ENCODE measurements at regions not wholly inside any gene's neighbourhood (a gene's known extent, or its start where the extent isn't known, plus 50 kb on each side); places are given as distances from the start of the nearest gene placed in this dataset.

DNA sequence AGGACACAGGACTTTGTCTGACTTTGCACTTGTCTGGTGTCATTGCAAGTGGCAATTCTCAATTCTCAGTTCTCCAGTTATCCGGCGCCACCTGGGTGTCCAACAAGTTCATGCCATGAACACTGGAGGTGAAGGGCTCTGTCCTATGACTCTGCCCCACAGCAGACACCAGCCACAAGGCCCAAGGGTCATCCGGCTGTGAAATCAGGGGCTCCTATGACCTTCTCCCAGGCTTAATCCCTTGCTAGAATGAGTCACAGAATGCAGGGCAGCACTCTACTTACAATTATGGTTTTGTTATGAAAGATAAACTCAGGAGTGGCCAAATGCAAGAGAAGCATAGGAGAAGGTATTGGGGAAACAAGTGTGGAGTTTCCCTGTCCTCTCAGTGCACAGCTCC lies 392.0 kb downstream of the GADD45G start:
- DNase-seq (ENCODE audit: low read depth), result no peak
- TF ChIP-seq CTCF (IDR thresholded peaks at IDR 0.05; ENCODE audit: control insufficient read depth, insufficient read depth, low read depth, low read length, missing control alignments), result no peak
- H3K4me3 ChIP-seq (ENCODE audit: control insufficient read depth, low read depth, low read length), result no peak overlapping the region

- no peak for TF ChIP-seq CTCF (IDR thresholded peaks at IDR 0.05; ENCODE audit: control insufficient read depth, insufficient read depth, low read depth, low read length, missing control alignments)
- DNase-seq (ENCODE audit: low read depth), result no peak
- no peak overlapping the region for H3K4me3 ChIP-seq (ENCODE audit: control insufficient read depth, low read depth, low read length)
Measured at GRCh38 chr9:89998633-89999032, 393.8 kb downstream of the GADD45G start.

DNA sequence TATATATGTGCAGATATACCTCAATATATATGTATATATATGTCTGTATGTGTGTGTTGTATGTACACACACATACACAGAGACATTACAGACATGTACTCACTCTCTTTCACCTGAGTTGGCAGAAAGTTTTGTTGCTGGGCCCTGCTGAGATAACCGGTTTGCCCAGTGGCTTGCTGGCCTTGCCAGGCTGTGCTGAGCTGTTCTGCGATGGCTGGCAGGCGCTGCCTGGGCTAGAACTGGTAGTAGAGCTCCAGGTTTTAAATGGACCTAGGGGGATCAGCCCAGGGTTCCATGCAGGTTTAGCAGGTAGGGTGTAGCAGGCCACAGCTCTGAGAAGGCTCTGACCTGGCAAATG lies 394.3 kb downstream of the GADD45G start:
- DNase-seq (ENCODE audit: low read depth), result no peak
- no peak overlapping the region for H3K4me3 ChIP-seq (ENCODE audit: control insufficient read depth, low read depth, low read length)
- no peak for TF ChIP-seq CTCF (IDR thresholded peaks at IDR 0.05; ENCODE audit: control insufficient read depth, insufficient read depth, low read depth, low read length, missing control alignments)

GRCh38 chr9:89999534-90000370 lies 394.9 kb downstream of the GADD45G start:
- no peak for DNase-seq (ENCODE audit: low read depth)
- TF ChIP-seq CTCF (IDR thresholded peaks at IDR 0.05; ENCODE audit: control insufficient read depth, insufficient read depth, low read depth, low read length, missing control alignments), result no peak
- H3K4me3 ChIP-seq (ENCODE audit: control insufficient read depth, low read depth, low read length), result no peak overlapping the region

DNA sequence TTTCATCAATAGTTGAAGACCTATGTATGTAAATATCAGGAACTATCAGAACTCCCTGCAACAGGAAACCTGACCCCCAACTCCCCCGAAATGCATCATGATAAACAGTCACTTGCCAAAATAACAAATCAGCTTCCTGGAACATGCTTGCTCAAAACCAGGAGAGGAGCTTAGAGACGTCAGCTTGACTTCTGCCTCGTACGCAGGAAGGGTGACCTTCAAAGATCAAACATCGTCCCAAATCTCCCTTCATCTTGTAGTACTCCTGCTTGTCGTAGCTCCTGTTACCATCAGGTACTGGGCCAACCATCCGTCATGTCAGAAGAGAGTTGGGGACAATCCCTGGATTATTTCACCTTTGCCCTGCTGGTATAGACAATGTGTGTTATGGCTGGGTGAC lies 396.1 kb downstream of the GADD45G start:
- TF ChIP-seq CTCF (IDR thresholded peaks at IDR 0.05; ENCODE audit: control insufficient read depth, insufficient read depth, low read depth, low read length, missing control alignments), result no peak
- no peak for DNase-seq (ENCODE audit: low read depth)
- no peak overlapping the region for H3K4me3 ChIP-seq (ENCODE audit: control insufficient read depth, low read depth, low read length)

DNA sequence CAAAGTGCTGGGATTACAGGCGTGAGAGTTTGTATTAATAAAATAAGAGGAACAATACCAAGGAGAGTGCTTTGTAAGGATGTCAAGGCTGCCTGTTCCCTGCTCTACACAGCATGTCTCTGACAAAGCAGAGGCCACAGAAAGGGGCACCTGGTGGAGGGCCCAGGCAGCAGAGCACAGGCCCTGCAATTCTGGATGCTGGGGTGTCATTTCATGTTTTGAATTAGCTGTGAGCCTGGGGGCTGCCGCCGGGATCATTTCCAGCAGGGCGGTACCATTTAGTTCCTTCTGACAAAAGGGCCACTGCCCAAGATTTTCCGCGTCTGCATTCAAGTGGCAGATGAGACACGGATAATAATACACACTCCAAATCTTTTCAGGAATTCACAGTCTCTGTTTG lies 396.9 kb downstream of the GADD45G start:
- no peak for TF ChIP-seq CTCF (IDR thresholded peaks at IDR 0.05; ENCODE audit: control insufficient read depth, insufficient read depth, low read depth, low read length, missing control alignments)
- DNase-seq (ENCODE audit: low read depth), result no peak
- H3K4me3 ChIP-seq (ENCODE audit: control insufficient read depth, low read depth, low read length), result no peak overlapping the region
